Inferior parietal cortex (tissue), 1 donor: ENCODE measurements at regions not wholly inside any gene's neighbourhood (a gene's known extent, or its start where the extent isn't known, plus 50 kb on each side); places are given as distances from the start of the nearest gene placed in this dataset.
A peak's percentile ranks its signal among the peaks of the same experiment; 100 is the strongest.

Source experiments
- DNase-seq: peaks from one replicate; pipeline ENCODE4 v3.0.0-alpha.2; 2016; ENCODE audit errors: extremely low spot score

DNA sequence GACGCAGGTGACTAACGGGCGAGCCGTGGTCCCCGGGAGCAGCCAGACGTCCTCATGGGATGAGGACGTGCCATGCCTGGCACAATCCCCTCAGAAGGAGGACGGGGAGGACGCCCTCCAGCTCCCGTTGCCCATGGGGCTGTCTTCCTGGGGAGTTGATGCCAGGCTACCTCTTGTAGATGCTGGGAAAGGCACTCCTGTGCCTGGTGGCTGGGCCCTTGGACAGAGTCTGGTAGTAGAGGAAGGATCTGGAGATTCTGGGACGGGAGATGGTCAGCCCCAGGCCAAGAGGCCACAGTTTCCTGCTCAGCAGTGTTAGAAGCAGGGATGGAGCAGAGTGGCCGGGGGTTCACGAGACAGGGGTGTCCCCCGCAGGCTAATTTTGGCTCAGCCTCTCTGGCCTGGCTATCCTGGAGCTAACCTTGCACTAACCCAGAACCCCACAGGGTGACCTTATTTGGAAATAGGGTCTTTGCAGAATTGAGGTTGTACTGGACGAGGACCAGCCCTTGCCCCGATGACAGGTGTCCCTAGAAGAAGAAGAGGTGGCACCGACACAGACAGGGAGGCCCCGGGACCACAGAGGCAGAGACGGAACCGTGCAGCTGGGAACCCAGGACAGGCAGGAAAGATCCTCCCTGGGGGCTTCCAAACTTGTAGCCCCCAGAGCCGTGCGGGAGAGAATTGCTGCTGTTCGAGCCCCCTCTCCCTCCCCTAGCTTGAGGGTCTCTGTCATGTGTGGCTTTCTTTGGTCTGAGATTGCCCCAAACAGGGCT lies 50.1 kb upstream of the ADRA2C start:
- DNase-seq, result no peak

DNA sequence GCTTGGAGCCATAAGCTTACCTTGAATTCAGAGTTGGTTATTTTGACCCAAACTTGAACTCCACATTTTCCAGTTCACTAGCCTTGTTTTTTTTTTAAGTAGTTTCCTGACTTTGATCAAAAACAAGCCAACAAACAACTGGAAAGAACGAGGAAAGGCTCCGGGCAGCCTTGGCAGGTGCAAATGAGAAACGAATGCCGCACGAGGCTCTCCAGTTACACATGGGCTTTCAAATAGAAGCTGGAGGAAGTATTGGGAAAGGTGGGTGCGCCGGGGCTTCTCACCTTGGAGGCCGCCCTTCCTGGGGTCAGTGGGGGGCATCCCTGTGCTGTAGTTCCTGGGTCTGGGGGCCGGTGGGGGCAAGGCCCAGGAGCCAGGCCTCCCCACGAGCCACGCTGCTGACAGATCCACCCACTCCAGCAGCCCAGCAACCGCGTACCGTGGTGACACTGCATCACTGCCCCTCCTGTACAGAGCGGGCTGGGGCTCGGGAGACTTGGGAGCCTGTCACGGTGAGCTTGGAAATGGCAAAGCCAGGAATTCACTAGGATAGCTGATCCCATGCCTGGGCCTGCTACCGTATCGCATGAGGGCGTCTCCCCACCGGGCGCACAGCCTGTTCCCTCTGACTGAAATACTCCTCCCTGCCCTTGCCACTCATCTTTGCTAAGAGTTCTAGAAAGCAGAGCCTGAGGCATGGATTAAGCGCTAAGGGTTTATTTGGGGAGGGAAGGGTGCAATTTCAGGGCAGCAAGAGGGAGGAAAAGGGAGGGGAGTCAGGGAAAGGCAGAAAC lies 50.9 kb upstream of the ADRA2C start:
- DNase-seq, result no peak

DNA sequence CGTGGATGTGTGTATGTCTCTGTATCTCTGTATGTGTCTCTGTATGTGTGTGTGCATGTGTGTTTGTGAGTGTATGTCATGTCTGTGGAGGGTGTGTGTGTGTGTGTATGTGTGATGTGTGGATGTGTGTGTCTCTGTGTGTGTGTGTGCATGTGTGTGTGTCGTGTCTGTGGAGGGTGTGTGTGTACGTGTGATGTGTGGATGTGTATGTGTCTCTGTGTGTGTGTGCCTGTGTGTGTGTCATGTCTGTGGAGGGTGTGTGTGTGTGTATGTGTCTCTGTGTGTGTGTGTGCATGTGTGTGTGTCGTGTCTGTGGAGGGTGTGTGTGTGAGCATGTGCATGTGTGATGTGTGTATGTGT lies 51.6 kb upstream of the ADRA2C start:
- no peak for DNase-seq

DNA sequence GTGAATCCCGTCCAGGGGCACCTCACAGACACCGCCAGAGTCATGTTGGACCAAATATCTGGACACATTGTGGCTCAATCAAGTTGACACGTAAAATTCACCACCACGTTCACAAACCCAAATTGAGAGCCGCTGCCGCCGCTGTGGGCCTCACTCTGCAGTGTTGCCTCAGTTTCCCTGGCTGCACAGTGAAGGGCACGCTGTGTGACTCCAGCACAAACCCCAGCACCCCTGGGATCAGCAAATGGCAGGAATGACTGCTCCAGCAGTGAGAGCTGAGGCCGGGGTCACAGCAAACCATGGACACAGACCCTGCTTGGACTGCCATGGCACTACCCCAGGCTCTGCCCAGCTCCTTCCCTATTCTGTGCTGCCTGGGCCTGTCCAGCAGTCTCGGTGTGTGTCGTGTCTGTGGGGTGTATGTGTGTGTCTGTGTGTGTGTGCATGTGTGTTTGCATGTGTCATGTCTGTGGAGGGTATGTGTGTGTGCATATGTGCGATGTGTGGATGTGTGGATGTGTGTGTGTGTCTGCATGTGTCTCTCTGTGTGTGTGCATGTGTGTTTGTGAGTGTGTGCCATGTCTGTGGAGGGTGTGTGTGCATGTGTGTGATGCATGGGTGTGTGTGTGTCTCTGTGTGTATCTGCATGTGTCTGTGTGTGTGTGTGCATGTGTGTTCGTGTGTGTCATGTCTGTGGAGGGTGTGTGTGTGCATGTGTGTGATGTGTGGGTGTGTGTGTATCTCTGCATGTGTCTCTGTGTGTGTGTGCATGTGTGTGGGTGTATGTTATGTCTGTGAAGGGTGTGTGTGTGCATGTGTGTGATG lies 52.2 kb upstream of the ADRA2C start:
- DNase-seq, result no peak

DNA sequence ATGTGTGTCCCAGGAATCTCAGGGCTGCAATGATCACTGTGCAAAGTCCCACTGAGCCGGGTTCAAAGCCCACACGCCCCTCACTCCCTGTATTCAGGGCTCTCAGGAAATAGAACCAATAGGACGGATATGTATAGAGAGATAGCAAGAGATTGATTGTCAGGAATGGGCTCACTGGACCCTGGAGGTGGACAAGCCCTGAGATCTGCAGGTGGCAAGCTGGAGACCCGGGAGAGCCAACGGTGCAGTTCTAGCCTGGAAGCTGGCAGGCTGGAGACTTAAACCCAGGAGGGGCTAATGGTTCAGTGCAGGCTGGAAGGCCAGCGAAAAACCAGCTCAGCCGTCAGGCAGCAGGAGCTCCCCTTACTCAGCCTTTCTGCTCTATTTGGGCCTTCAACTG lies 52.8 kb upstream of the ADRA2C start:
- DNase-seq, result no peak

DNA sequence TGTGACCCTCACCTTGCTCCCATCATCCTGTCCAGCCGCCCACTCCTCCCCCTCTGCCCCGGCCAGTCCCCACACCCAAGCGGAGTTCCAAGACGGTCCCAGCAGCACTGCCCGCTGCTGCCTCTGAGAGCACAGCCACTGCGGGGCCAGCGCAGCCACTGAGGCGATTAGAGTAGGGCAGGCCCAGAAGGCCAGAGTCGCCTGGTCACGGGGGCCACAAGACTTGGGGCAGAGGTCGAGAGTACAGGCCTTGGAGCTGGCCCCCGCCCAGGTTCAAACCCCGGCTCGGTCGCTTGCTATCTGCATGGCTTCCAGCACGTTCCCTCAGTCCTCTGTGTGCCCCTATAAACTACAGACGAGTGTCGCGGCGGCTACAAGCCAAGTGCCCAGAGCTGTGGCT lies 53.2 kb upstream of the ADRA2C start:
- no peak for DNase-seq

DNA sequence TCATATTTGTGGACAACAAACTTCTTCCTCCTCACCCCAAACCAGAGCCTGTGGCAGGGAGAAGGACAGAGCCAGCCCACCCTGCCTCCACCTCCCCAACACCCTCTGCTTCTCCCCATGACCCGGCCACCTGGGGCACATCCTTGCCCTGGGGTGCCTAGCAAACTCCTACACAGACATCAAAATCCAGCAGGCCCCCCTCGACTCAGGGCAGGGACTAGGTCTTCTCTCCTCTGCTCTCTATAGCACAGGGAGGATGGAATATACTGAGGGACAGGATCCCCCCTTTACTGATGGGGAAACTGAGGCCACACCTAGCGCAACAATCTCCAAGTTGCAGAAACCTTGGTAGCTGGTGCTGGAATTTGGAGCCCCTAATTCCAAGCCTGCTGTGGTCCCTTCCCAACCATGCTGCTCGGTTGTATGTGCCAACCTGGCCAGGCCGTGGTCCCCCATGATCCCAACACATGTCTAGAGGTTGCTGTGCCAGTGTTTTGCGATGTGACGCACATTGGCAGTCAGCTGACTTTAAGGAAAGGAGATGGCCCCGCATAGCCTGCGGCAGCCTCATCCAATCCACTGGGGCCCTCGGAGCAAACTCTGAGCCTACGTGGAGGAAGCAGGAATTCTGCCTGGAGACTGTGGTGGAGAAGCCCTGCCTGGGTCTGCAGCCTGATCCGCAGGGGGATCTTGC lies 53.9 kb upstream of the ADRA2C start:
- DNase-seq, result no peak

DNA sequence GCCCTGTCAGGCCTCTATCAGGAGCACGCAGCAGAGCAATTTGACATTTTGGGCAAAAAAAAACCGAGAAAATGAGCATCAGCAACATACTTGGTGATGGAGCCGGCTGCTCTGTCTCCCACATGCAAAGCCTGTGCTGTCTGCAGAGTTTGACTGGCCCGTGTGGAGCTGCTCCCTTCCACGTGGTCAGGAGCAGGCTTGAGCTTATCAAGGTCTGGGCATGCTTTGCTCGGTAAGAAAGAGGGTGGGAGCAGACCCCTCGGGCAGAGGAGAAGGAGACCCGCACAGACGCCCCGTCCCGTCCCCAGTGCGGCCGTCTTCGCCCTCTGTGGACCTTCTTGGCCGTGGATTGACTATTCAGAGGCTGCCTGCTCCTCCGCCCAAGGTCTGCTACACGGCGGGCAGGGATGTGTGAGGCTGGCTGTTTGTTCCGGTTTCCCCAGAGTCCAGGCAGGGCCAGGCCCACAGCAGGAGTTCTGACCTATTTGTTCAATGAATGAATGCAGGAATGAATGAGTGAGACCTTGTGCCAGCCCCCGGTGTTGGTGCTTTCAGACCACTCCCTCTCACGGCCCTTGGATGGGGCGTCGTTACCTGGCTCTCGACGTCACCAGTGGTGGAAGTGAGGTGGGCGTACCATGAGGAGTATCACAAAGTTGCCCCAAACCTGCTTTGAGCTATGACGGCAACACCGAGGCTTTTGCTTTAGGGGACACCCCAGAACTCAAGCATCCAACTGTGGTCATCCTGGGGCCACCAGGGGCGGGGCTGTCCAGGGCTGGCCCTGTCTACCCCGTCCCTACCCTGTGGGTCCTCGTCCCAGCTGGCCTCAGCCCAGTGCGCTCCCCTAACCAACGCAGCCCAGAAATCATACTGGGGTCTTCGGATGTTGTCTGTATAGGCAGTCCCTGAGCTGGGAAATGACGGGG lies 54.7 kb upstream of the ADRA2C start:
- DNase-seq, result no peak

DNA sequence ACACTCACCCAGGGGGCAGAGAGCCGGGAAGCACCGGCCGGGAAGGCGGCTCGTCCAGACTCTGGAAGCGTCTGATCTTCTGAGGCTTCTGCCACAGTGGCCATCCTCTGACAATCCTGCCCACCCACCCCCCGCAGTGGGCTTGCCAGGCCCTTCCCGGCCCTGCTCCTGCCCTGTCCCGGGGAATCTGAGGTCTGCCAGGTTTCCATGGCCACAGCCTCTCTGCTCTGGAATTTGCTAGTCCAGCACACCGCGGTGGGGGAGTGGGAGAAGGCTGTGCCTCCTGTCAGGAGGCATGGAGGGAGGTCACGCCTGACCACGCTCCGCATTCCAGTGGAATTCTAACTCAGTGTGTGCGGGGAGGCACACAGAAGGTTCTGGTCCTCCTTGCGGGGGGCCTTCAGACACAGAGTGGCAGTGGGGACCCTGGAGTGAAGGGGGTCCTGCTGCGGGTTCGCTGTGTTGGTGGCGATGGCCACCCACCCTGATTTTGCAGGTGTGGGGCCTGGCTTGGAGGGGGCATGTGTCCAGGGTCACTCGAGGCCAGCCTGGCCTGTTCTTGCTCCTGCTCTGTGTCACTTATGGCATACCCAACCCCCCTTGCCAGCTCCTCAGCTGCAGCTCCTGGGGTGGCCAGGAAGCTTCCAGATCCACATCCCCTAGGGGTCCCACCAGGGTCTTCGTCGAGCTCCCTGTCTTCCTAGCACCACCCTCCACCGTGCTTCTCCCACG lies 55.6 kb upstream of the ADRA2C start:
- DNase-seq, result no peak

DNA sequence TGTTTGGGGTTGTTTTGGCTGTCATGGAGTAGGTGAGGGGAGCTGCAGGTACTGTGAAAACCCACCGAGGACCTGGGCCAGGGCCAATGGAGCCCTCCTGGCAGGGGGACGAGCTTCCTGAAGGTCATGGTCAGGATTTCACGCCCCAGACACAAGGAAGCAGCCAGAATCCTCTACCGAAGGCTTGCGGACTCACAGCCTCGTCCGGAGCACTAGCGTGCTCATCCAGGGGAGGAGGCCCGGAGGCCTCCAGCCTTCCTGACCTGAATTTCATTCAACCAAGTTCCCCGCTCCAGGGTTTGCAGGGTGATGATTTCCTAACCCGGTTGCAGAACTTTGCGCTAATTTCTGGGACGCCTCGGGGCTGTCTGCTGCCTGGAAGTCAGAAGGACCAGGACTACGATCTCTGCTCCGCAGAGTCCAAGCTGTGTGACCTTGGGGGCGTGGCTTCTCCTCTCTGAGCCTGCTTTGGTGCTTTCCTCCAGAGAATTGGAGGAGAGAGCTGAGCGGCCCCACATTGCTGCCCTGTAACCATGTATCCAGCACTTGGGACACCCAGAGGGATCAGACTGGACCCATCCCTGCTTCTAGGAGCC lies 56.2 kb upstream of the ADRA2C start:
- no peak for DNase-seq

DNA sequence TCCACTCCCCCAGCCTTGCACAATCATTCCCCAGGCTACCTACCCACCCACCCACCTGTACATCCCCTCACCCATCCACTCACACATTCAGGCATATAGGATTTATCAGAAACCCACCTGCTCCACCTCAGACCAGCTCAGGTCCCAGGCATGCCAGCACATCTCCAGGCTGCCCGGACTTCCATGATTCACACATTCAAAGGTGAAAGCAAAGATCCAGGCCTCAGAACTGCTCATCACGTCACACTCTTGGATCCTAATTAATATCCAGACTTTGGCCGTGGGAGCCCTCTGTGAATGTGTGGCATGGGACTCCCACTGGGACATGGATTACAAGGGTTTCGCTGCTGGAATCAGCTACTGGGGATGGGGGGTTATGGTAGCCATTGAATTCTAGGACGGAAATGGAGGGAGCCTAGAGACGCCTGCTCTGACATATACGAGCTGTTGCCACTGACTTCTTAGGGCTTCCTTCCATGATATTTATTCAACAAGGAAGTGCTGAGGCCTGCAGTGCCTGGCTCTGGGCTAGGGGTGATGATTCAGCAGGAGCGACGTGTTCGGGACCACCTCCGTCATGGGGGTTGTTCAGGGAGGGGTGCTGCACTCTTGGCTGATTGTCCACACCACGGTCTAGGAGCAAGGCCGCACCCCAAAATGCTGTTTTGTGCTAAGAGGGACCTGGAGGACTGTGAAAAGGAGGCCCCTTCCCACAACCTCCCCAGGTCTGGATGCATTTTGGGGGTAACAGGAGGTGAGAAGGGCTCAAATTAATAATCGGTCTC lies 56.9 kb upstream of the ADRA2C start:
- no peak for DNase-seq

DNA sequence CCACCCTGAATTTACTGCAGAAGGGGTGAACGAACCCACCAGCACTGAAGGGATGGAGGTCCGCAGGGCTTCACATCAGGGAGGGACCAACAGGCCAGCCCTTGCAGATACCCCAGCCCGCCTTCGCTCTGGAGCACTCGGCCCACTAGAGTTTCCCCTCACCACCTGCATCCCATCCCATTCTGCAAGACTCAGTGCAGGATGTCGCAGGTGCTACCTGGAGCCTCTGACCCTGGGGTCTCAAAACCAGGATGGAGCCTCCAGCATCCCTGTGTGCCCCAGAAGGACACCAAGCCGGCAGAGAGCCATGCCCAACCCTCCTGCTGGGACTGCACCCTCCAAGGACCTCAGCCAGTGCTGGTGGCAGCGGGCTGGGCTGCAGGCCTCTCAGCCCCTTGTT lies 57.6 kb upstream of the ADRA2C start:
- no peak for DNase-seq

DNA sequence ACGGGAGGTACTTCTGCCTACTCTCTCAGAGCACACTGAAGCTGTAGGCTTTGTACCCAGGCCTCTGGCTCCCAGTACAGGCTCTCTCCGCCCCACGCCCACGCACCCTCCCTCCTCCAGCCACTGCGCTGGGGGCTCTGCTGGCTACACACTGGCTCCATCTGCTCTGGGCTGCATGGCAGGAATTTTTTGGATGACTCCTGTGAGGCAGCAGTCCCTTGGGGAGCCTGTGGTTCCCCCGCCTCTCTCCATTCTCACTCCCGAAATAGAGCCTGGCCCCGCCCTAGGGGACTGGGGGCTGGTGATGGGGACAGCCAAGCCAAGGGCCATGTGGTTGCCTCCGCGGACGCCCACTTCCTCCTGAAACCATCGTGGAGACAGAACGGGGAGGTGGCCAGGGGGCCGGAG lies 58.1 kb upstream of the ADRA2C start:
- DNase-seq, result peak; percentile 19

DNA sequence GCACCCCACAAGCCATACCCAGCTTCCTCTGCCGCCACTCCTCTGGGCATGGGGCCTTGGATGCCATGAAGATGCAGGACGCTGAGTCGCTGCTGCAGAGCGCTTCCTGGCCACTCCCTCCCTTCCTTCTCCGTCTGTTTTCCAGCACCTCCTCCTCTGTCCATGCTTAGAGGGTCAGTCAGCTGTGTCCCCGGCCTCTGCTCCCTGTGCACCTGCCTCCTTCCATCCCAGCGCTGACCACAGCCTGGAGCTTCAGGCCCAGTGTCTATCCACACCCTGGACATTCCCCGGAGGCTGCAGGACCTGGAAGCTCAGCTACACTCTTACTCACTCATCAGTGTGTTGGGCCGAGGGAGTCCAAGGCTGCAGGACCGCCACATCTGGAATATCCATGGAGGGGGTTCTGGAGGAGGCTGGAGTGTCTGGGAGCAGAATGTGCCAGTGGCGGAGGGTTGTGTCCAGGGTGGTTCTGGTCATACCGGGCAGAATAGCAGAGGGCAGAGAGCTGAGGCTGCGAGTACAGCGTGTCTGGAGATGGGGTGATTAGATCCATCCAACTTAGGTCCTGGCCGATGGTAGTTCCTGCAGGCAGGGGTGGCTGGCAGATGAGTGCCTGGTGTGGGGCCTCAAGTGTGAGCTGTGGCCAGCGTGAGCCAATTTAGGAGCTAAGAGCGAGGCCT lies 58.6 kb upstream of the ADRA2C start:
- DNase-seq, result no peak

DNA sequence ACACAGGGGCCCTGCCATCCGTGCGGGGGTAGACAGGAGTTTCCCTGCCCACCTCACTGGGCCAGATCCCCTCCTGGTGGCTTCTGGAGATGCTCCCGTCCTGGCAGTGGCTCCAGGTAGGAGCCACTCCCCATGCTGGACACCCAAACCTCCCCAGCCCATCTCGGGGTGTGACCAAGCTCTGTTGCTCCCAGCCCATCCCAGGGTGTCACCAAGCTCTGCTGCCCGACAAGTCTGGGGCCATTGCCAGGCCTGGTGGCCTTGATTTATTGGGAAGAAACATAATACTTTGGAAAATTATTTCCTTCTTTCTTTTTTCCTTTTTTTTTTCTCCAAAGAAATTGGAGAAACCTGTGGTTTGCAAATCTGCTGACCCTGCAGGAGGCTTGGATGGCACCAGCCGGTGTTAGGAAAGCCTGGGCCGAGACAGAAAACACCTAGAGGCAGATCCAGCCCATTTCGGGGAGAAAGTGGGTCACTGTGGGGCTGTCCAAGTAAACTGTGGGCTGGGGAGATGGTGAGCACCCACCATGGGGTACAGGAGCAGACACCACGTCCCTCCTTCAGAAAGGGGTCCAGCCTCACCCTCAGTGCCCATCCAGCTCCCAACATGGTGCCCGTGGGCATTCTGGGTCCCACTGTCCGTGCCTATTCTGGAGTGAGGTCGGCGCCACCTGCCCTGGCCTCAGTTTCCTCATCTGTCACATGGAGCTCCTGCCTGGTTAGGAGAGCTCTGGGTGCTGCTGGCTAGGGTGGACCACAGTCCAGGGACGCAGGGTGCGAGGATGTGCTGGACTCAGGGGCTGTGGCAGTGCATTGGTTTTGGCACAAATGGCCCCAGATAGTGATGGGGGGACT lies 59.4 kb upstream of the ADRA2C start:
- no peak for DNase-seq

DNA sequence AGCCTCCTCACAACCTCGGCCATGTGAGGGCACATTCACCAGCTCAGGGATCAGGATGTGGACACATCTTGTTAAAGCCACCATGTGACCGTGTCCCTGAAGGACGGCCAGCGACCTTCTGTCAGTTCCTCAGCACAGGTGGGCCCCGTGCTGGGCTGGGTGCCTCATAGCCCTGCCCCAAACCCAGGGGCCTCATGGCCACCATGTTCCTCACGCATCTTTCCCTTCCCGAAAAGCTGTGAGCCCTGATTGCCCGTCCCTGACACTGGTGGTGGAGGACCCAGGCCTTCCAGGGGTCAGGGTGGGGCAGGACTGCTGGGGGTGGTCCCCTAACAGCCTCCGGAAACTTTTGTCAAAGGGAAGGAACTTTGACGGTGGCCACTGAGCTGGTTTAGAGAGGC lies 60.1 kb upstream of the ADRA2C start:
- no peak for DNase-seq

DNA sequence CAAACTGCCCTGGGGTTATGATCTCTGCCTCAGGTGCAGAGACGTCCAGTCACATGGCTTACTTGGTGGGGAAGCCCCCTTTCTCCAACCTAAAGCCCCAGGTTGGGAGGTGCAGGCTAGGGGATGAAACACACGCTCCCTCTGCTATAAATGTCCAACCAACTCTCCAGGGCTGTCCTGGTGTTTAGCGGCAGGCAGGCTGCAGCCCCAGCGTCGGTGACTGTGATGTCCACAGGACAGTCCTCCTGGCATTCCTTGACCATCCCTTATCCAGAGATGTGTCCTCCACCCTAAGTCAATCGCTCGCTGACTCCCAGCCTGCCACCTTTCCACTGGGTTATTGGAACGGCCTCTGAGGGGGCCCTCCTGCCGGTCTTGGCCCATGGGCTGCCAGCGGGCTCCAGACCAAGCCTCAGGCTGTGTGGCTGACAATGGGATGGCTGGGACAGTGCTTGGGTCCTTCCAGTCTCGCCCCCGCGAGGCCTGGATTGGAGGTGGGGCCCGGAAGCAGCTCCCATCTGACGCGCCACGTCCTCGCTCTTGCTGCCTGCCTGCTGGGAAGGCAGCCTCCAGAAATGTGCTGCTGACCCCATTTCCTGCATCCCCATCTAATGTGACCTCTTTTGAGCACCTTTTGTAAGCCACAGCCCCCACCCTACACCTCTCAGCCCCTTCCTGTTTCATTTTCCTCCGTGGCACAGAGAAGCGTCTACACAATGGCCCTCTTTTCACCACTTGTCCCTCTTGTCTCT lies 60.8 kb upstream of the ADRA2C start:
- DNase-seq, result no peak
